HS-27A (cell line): ENCODE measurements at regions not wholly inside any gene's neighbourhood (a gene's known extent, or its start where the extent isn't known, plus 50 kb on each side); places are given as distances from the start of the nearest gene placed in this dataset.

ENCODE experiments used
- DNase-seq: peaks from one replicate; pipeline ENCODE4 v3.0.0-alpha.2; 2012; ENCODE audit warnings: low read depth, missing footprints

DNA sequence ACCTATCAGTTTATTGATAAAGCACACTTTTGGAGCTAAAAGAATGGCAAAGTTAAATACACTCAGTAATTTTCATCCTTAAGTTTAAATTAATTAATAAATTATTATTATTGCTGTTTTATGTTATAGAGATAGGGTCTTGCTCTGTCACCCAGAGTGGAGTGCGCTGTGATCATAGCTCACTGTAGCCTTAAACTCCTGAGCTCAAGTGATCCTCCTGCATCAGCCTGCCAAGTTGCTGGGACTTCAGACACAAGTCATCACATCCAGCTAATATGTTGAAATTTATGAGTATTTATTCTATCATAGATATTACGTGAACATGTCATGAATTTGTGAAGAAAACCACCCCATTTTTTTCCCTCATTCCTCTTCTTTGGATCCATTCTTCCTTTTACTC, 64.2 kb downstream of the GJA1 start:
- DNase-seq: no peak

DNA sequence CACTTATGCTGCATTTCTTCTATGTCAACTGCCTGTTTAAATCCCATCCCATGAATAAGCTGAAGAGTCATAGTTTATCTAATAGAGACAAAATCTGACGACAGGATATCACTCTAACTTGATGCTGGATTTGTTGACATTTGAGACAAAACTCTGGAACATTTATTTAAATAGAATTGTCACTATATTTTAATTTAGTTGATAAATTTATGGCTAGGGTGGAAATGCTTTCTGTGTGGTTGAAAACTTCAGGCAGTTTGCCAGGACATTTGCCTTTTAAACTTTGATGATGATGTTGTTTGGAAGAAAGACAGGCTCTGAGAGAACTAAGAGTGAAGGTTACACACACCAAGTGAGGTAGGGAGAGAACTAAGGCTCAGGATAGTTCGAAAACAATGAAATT, 68.1 kb downstream of the GJA1 start:
- DNase-seq: no peak

DNA sequence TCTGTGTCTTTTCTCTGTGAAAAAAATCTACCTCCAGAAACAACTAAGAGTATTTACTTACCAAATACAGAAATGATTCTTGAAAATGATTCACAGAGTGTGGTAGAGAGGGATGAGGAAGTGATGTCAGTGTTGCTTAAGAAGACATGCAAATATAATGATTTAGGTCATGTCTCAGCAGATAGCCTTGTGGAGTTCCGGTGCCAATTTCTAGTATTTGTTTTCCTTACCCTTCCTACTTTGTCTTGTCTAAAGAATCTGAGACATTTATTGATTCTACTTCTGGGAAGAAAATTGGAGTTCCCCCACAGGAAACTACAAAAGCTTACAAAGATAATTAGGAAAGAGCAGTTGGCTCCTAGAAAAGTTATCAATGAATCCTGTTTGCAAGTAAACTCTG, 68.8 kb downstream of the GJA1 start:
- DNase-seq: no peak

DNA sequence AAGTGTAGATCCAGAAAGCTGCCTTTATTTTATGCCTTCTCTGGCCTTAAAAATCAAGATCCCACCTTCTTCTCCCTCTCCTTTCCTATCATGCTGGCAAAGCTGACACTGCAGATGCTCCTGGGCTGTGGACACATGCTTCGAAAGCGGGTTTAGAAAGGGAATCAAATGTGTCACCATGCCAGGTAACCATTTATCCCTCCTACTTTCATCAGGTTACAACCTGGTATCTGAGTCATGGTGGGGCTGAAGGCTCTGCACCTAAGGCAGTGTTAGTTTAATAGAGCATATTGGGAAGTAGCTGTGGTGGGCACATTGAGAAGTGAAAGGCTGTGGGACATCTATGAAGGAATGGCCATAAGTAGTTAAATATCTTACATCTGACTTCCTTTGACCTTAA, 69.8 kb downstream of the GJA1 start:
- no peak for DNase-seq

DNA sequence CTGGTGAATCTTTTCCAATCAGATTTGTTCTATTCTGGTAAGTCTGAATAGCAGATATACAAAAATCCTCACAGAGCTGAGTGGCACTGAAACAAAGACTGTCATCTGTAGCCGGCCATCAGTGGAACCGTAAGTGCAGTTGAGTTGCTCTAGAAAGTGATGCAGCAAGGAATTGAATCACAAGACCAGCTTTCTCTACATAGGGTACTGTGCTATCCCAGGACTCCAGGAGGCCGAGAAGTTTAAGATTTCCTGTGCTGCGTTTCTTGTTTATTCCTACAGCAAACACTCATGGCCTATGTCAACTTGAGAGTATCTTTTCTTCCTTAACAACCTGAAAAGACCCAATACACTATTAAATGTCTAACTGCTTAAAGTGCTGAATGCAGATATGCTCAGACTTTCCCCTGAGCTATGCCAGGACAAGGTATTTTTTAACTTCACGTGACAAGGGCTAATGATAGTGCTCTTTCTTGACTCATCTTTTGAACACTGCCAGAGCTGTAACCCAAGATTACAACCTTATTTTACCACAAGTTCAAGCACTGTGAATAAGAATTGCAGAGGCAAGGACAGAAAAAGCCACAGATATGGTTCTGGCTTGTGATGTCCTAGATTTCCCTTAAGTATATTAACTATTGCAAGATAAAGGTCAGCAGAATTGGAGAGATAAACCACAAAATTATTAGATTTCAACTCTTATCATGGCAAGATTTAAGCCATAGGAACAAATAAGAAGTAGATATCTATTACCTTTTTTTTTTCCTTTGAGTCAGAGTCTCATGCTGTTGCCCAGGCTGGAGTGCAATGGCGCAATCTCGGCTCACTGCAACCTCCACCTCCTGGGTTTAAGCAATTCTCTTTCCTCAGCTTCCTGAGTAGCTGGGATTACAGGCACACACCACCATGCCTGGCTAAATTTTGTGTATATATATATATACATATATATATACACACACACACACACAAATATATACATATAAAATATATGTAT, 71.6 kb downstream of the GJA1 start:
- no peak for DNase-seq

DNA sequence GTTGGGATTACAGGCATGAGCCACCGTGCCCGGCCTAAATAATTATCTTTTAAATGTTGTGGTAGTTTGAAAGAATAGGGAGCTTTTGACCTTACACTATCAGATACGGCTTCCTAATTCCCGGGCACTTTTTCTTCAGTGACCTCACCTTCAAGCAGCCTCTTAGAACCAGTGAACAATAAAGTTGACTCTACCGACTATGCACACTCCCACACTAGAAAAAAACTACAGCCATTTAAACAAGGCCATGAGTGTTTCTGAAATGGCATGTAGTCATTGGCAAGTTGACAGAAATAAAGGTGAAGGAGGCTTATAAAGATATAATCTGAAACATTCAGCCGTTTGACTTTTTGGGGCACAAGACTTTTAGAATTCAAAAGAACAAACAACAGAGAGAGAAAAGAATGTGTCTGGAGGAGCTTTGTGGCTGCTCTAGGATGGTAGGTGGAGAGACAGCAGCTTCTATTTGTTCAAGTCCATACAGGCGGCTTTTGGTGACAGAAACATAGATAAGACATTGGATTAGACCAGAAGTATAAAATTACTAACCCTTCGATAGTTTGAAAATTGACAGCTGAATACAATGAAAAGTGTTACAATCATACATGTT, 75.2 kb downstream of the GJA1 start:
- no peak for DNase-seq

DNA sequence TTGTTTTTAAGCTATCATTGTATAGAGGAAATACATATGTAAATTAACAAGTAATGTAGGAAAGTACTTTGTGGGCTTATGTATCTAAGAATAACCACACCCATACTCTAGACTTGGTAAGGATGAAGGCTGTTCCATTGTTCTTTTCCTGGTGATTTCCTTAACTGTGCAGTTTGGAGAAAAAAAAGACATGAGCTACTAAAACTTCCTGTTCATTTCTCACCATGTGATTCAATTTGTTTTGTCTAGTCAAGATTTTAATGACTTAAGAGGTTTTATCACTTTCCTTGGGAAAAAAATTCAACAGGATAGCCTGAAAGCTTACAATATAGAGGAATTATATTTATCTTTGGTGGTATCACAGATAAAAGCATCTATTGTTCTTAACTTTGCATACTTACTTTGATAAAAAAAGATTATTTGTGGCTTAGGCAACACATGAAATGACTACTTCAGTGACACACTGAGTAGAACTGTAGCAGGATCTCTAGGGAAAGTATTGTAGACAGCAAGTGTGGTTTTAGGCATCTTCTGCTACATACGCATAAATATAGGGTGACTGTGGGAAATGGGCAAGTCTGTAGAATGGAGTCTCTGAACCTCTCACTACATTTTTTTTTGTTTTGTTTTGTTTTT, 80.3 kb downstream of the GJA1 start:
- DNase-seq: no peak

DNA sequence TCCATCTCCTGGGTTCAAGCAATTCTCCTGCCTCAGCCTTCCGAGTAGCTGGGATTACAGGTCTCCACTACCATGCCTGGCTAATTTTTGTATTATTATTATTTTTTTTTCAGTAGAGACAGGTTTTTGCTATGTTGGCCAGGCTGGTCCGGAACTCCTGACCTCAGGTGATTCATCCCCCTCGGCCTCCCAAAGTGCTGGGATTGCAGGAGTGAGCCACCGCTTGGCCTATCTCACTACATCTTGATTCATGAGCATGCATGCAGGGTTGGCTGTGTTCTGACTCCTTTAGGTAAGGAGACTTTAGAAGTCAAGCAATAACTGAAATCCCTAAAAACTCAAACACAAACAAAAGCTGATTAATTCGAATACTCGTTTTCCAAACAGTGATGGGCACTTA, 80.9 kb downstream of the GJA1 start:
- no peak for DNase-seq

DNA sequence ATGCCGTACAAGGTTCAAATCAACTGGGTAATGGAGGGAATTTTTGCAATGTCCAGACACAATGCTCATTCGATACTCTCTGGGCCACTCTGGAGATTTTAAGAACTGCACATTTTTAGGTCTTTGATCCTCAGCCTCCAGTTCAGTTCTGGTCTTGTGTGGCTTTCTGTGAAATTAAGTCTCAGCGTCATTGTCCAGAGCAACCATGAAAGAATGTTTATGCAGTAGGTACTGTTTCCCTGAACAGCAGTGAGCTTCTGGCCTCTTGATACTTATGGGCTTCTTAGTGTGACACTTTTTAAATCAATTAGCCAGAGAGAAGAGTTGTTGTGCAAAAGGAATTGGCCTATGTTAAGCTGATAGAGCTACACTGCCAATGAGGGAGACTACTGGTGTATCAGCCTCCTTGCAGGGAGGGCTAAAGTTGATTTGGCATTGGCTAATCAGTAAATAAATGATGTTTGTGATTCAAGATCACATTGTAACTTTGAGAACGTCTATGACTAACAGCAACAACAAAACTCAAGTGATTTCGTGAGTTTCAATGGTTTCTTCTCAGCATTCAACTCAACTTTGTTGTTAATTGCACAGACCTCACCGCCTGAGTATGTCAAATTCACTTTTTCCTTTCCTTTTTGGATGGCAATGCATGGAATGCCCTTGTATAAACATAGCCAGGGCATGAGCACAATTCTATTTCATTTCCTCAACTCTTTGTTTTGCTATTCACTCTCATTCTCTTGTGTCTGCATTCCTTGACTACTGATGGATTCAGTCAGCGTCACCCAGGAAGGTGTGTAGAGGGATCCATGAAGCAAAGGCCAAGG, 85.1 kb downstream of the GJA1 start:
- DNase-seq: peak; percentile 92

DNA sequence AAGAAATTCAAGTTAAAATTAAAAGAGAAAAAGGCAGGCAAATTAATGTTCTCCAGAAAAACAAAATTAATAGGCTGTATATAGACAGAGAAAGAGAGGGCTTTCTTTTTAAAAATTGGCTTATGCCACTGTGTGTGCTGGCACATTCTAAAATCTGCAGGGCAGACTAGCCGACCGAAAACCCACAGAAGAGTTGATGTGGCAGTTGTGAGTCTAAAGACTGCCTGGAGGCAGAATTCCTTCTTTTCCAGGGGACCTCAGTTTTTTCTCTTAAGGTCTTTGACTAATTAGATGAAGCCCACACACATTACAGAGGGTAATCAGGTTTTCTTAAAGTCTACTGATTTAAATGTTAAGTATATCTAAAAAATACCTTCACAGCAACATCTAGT, 85.7 kb downstream of the GJA1 start:
- no peak for DNase-seq

DNA sequence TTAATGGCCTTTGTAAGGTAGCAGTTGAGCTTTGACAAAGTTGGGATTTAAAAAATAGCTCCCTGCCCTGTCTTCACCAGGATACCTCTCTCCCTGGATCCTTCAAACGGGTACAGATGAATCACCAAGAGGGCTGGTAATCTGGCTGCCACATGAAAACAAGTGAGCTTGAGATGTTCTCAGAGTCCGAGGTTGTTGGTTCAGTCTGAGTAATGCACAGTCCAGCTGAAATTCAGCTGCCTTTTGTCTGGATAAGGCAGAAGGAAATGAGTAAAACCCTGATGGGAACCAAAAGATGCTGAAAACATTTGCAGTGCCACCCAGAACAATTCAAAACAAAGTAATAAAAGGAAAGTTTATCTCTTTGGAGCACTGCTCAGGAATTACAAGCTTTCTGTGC, 86.8 kb downstream of the GJA1 start:
- DNase-seq: peak; percentile 96

DNA sequence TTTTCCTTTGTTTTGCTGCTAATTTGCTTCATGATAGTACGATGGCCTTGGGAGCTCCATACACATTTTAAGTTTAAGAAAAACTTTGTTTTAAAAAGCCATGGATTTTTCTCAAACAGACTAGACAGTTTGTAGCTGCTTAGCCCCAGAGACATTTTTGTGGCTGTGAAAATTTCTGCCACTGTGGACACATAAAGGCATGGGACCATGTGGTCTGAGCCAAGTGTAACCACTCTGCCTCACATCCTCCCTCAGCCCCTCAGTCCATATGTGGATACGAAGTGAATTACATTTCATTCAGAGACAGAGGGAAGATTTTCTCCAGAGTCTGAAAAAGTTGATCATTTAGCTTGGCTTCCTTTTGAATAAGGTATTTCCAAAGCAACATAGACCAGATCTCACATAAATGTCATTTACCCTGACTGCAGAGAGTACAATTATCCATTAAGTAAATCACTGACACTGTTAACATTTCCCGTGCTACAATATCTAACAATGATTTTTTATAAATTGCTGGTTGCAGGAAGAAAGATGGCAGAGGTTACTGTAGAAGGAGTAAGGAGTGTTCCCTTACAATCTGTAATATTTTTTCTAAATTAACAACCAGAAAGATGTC, 87.4 kb downstream of the GJA1 start:
- no peak for DNase-seq

DNA sequence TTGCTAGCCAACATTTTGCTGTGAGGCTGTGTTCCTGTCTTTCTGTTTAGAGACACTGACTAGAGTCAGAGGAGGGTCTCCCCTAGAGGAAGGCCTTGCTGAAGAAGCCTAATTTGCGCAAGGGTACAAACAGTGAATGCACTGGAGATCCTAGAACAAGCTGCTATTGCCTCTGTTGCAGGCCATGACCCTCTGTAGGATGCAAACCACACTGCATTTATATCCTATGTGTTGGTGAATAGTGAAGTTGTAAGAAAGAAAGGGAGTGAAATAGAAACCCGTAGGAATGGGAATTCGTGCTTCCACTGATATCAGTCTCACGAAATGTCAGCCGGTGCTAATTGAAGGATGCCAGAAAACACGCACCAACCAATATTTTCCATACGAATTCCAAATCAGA, 88.2 kb downstream of the GJA1 start:
- DNase-seq: no peak

DNA sequence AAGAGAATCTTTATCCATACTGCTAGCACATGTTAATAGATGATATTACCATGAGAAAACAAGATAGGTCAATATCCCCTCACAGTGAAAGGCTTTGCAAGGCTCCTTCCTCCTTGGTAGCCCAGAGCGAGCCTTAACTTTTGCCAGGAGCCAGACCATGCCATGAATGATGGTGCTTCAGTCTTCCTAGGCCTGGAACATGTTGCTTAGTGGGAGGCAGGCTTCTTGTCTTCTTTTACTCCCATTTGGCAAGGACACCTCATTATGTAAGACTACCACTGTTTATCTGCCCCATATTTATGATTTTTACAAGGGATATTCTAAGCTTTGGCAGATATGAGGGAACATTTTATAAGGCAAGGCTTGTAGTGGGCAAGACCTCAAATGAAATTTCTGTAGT, 90.8 kb downstream of the GJA1 start:
- no peak for DNase-seq

DNA sequence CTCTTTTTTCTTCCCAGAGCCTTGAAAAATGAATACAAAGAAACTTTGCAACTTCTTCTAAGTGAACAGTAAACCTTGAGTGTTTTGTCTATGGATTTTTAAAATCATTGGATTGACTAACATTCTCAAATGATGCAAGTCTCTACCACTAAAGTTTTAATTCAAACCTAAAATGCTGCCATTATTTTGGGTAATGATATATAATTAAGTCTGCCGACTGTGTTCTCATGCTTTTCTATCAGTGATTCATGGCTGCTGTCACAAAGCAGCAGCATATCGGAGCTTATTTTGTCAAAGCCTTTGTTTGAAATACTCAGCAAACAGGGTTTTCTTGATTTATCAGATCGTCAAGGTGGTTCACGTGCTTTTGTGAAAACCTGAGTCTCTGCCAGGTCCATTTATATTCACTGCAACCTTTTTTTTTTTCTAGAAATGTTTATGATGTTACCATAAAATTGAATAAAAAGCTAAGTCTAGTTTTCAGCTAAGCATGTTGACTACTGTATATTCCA, 96.3 kb downstream of the GJA1 start:
- DNase-seq: no peak

DNA sequence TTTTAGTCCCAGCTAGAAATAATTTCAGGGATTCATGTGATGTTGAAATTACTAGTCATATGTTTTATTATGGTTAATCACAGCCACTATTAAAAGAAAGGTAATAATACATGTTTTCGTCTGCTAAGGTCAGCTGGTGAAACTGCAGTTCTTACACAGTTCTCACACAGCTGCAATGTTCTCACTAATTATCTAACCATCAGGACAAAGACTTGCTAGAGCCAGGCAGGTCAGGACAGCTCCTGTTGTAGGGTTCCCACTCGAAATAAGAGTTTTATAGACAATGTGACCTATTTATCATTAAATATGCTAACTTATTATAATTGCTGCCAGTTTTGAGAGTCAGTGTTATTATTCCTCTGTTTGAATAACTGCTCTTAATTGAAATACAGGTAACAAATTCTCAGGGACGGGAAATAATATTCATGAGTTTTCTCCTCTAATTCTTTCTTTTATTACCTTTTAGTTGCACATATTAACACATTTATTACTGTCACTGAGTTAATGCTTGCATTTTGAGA, 97.9 kb downstream of the GJA1 start:
- no peak for DNase-seq

DNA sequence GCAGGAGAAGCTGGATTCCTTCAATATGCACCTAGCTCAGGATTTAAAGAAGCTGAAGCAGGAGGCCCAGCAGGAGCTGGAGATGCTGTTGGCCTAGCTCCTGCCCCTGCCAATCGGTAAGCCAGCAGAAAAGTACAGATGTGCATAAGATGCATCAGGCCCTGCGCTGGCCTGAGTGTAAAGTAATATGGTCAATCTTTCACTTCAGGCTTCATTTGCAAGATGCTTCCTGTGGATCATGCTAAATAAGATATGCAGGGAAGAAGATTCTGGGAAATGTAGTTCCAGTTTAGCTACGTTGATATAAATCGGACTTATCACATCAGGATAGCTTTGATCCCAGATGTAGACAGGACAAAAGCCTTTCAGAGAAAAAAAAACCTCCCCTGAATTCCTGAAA, 100.3 kb downstream of the GJA1 start:
- DNase-seq: no peak

DNA sequence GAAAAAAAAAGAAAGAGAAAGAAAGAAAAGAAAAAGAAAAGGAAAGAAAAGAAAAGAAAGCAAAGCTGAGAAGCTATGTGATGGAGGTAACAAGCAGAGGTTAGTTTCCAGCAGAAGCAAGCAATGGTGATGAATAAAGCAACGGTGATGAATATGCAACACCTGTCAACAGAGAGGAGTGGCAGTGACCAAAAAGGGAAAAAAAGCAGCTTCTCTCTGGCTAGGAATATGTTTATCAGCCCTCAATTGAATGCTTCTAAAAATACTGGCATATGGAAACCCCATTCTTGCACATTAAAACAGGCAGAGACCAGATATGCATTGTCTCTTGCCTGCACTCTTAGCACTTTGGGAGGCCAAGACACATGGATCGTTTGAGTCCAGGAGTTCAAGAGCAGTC, 100.9 kb downstream of the GJA1 start:
- DNase-seq: no peak

DNA sequence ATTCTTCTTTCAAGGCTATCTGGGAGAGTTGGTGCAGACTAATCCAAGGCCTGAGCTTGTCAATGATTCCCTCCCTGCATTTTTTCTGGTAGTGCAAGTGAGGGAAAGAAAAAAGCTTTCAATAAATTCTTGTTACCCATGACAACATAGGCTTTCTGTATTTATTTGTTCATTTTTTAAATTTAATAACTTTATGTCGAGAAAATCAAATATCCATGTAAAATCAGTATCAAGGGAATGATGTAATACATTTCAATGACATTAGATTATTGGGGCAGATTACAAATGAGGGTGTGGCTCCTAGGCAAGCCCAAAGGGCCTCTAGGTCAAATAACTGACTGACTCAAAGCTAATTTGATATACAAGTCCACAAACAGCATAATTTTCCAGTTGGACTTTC, 104.0 kb downstream of the GJA1 start:
- no peak for DNase-seq

DNA sequence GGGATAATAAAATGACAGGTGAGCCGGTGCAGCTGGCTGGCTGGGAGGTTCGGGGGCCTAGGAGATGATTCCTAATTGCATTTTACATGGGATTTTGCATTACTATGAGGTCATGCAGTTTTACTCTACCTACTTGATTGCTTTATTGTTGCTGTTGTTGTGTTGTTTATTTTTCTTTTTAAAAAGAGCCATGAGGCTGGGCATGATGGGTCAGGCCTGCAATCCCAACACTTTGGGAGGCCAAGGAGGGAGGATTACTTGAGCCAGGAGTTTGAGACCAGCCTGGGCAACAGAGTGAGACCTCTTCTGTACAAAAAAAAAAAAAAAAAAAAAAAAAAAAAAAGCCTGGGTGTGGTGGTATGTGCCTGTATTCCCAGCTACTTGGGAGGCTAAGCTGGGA, 104.8 kb downstream of the GJA1 start:
- DNase-seq: no peak

DNA sequence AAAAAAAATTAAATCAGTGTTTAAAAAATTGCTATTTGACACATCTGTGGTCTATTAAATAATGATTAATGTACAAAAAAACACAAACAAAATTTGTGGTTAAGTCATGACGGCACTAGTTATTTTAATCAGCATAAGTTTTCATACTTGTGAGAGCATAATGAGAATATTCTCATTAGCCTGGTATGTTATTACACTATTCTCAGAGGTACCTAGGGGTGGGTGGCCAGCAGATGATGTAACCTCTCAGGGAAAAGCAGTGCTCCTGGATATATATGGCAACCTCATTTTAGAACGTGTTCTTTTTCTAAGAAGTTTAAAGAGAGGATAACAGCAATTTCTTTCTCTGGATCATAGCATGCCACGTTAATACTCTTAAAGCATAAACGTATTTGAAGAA, 109.2 kb downstream of the GJA1 start:
- DNase-seq: no peak
